HG02885 (cell line): ENCODE measurements at regions not wholly inside any gene's neighbourhood (a gene's known extent, or its start where the extent isn't known, plus 50 kb on each side); places are given as distances from the start of the nearest gene placed in this dataset.
"Not testable (repeated sequence)": the region's sequence is repeated elsewhere in the genome, so short reads cannot be mapped to it uniquely, and the experiment has no call there.

Source experiments
- ATAC-seq: cut with Tn5 transposase; IDR thresholded peaks from one replicate; pipeline ENCODE4 v1.9.1; 2021; ENCODE audit warnings: mild to moderate bottlenecking; ENCODE audit not compliant: unreplicated experiment, poor library complexity

DNA sequence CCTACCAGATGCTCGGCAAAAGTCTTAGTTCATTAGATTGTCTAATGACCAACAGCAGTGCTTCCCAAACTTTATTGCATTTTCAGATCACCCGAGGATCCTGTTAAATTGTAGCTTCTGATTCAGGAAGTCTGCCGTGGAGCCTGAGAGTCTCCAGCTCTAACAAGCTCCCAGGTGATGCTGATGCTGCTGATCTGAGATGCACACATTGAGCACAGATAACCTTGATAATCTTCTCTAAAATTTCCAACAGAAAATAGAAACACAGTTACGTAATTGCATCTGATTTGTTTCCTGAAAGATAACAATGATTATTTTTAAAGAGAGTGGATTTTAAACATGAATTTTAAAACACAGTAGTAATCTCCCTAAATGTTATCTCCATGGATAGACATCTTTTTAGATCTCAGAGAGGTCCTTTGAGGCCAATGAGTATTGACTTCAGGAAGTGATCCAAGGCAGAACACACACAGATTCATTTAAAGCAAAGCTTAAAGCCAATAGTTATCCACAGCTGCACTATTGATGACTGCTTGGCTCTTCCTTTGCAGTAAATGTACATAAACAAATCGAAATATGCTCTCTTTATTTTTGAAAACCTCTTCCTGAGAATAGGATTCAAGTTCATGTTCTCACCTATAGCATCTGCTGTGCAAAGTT is 122.8 kb upstream of the TNPO1 start:
- ATAC-seq = no peak

DNA sequence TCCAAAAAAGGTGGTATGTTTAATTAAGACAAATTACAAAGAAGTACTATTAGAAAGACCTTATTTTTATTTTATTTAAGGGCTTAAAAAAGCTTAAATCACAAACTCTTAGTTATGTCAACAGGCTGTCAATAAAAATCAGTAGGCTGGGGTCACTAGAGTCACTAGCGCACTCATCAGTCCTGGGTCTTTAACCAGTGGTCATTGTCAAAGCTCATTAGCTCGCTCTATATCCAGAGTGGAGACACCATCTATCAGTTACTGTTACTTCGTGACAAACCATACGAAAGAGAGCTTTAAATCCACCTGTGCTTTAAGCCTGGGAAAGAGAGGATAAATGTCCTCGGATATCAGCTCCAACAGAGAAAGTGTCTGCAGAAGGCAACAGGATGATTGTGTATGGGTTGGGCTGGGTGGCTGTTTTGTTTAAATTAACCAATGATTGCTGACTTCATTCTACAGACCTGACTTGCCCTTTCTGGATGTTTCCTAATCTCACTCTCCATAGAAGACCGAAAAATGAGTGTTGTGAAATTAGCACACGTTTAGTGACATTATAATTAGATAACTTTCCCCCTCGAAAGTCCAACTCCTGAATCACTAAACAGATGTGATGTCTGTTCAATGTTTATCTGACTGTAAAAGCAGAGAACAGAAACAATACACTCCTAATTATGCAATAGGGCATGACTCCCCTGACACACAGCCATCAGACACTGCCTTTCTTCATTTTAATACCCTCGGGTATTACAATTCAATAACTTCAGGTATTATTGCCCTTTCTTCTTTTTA is 123.6 kb upstream of the TNPO1 start:
- ATAC-seq = no peak

DNA sequence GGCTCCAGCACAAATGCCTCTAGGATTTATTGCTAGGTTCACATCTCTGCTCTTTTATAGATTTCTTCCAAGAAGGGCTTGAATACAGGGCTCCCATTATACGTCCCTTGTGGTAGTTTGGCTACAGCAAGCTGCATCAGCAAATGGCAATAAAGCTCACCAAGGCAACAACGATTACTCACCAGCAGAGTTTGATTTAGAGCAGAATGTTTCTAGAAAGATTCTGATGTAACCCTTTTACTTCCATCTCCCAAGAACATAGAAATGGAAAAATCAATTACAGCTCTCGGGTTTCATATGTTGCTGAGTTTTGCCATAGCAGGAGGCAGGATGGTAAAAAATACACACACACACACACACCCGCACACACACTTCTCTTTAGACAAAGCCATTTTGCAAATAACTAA is 124.2 kb upstream of the TNPO1 start:
- ATAC-seq = no peak

DNA sequence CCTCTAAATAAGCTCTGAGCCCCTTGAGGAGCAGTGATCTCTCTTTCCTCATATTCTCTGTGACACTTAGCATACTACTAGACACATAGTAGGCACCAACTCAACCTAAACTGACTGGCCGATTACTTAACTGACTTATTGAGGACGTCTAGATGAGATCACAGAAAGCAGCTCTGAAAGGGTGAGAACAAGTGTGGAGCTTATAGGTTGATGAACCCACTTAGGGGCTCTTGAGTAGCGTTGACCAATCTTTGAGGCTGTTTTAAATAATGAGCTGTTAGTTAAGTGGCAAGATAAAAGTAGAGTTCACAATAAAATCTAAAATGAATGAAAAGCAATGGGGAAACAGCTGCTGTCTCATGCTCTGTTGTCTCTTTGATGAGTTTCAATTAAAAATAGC is 124.7 kb upstream of the TNPO1 start:
- ATAC-seq = no peak

DNA sequence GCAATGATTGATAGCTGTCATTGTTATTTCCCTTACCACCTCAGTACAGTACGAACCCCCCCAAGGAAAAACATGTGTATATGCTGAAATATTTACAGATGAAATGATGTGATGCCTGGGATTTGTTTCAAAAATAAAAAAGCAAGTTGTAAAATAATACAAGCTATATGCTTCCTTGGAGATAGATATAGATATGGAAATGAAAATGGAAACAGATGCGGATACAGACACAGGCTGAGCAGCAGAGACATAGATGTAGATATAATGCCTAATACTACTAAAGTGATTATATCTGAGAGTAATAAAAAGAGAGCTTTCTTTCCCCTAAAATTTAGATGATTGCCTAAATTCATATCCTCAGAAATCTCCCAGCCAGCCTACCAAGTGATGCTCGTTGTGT is 127.5 kb upstream of the TNPO1 start:
- ATAC-seq = no peak

DNA sequence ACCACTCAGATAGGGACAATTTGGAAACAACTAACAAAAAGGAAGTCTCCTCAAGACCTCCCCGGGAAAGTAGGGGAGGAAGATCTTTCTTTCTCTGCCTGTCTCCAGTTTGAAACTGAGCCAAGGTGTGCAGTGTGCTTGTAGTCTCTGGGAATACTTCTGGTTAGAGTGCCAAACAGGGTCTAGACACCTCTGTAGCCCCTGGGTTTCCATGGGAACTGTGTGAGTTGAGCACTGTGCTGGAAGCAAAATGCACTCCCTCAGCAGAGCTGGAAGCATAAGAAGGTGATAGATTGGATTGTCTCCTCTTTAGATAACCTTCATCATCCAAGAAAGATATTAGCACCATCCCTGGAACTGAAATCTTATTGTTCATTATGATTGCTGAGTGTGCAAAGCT is 129.2 kb upstream of the TNPO1 start:
- ATAC-seq = no peak

DNA sequence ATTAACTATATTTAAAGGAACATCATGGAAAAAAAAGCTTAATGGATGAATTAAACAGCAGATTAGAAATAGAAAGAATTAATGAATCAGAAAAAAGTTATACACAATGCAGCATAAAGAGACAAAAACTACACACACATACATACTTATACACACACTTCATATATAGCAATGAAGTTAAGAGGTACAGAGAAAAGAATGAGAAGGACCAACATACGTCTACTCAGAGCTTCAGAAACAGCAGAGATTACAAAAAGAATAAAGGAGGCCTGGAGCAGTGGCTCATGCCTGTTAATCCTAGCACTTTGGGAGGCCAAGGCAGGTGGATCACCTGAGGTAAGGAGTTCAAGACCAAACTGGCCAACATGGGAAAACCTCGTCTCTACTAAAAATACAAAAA is 133.9 kb upstream of the TNPO1 start:
- ATAC-seq = no peak

DNA sequence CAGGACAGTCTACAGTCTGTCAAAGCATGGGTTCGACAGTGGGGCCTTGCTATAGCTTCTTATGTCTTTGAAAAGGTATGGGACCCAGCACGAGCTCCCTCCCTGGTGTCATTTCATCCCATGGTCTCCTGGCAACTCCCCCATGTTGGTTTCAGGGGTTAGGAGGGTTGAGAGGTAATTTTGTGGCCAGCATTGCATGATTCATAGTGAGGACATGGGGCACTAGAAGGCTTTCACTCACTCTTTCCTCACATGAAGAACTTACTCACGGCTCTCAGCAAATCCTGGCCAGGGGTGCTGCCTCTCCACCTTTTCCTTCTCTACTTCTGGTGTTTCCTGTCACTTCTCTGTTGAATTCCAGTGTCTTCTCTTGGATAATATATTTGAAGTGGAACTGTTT is 134.7 kb upstream of the TNPO1 start:
- no peak for ATAC-seq

DNA sequence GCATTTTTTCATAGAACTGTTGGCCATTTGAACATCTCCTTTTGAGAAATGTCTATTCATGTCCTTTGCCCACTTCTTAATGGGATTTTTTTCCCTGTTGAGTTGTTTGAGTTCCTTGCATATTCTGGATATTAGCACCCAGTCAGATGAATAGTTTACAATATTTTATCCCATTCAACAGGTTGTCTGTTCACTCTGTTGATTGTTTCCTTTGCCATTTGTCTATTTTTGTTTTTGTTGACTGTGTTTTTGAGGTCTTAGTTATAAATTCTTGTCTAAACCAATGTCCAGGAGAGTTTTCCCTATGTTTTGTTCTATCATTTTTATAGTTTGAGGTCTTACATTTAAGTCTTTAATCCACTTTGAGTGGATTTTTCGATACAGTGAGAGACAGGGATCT is 139.0 kb upstream of the TNPO1 start:
- no peak for ATAC-seq

DNA sequence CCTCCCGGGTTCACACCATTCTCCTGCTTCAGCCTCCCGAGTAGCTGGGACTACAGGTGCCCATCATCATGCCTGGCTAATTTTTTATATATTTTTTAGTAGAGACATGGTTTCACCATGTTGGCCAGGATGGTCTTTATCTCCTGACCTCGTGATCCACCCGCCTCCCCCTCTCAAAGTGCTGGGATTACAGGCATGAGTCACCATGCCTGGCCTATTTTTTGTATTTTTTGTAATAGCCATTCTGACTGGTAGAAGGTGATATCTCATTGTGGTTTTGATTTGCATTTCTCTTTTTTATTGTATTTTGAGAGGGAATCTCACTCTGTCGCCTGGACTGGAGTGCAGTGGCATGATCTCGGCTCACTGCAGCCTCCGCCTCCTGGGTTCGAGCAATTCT is 139.6 kb upstream of the TNPO1 start:
- not testable (repeated sequence) for ATAC-seq

DNA sequence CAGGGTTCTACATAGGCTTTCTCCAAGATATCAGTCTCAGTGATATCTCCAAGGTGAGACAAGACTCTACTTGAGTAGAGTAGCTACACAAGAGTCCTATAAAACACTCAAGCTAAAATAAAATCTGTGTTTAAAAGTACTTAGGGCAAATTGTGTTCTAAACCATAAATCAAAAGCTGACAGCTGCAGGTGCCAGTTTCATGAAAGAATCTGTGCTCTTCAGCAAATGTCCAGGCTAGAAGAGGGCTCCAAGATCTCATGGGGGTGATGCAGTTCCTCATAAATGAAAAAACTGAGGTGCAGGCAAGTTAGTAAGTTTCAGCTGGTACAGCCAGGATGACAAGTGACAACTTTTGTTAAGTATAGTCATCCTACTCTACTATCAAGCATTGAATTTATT is 142.8 kb upstream of the TNPO1 start:
- no peak for ATAC-seq

DNA sequence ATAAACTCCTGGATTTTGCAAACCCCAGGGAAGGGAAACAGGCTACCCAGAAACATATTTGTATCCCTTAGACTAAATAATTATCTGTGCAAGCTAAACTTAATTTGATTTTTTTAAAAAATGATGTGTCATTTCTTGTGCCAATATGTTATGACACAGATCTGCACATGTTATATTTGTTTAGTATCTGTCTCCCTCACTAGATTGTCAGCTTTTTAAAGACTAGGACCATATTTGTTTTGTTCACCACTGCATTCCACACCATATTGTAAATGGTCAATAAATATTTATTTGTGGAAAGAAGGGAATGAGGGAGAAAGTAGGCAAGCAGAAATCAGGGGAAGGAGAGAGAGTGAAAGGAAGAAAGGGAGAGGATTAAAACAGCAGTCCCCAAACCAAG is 143.3 kb upstream of the TNPO1 start:
- no peak for ATAC-seq

DNA sequence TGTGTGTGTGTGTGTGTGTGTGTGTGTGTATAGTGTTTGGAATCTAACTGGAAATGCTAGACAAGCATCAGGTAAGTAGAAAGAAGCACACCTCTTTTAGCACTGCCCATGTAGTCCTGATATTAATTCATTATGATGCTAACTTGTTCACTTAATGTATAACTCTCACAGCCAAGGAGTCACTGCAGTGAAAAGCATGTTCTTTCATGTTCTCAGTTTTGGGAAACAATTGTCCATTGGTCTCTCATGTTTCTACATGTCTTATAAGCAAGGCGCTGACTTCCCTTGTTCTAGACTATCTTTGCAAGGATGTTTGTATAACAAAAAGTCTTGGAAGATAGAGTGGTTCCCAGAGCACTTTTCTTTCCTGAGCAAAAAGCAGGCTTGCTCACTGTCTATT is 148.8 kb upstream of the TNPO1 start:
- ATAC-seq = no peak

DNA sequence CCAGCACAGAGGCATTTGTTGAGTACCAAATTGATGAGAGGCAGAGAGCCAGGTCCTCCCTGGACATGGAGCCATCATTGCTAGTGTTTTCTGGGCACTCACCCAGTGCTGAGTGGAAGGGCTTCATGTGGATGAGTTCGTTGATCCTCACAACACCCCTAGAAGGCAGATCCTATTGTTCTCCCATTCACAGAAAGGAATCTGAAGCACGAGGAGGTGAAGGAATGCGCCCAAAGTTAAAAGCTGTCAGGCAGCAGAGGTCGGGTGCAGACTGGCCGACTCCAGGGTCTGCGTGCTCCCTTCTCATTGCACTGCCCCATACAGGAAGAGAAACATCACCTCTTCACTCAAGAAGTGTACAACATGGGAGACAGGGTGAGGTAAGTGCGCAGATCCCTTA is 153.5 kb upstream of the TNPO1 start:
- no peak for ATAC-seq

DNA sequence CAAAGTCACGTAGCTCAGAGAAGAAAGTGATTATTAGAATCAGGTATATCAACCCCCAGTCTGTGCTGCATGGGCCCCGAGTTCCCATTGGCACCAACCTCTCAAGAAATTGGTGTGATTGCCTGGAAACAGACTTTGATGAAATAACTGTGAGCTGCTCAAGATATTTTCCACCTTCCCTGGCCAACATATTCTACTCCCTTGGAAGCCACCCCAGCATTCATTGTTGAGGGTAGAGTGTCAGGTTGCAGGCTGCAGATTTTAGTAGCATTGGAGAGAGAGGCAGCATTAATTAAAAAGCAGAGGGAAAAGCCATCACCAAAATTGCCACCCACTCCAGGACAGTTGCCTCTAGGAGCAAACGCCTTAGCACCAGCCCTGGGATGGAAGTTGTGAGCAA is 154.2 kb upstream of the TNPO1 start:
- no peak for ATAC-seq

DNA sequence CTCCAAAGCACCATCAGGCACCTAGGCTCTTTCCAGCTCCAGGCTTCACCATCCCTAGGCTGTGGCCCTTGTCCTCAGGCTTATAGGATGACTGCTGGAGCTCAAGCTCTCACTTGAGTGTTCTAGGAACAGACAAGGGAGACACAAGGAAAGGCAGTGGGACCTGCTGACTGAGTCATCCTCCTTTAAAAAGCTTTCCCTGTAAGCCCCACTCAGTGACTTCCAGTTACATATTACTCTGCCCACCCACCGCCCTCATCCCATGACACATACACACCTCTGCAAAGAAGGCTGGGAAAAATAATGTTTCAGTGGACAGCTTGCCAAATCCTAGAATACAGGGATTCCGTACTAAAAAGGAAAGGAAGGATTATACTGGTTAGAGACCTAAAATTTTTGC is 154.2 kb upstream of the ZNF366 start:
- ATAC-seq = no peak

DNA sequence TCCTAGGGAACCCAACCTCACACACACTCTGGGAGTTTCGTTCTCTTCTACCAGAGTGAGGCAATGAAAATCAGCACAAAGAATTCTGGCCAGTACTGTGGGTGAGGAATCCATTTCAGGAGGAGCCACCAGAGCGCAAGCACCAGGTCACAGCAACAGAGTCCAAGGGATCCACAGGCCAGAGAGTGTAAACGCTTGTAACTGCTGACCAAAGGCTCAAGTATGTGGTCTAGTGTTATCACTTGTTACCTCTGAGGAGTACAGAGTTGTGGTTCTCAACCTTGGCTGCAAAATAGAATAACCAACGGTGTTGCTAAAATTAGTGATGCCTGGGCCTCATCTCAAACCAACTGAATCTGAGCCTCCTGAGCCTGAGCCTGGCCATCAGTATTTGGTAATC is 152.5 kb upstream of the ZNF366 start:
- ATAC-seq = no peak

DNA sequence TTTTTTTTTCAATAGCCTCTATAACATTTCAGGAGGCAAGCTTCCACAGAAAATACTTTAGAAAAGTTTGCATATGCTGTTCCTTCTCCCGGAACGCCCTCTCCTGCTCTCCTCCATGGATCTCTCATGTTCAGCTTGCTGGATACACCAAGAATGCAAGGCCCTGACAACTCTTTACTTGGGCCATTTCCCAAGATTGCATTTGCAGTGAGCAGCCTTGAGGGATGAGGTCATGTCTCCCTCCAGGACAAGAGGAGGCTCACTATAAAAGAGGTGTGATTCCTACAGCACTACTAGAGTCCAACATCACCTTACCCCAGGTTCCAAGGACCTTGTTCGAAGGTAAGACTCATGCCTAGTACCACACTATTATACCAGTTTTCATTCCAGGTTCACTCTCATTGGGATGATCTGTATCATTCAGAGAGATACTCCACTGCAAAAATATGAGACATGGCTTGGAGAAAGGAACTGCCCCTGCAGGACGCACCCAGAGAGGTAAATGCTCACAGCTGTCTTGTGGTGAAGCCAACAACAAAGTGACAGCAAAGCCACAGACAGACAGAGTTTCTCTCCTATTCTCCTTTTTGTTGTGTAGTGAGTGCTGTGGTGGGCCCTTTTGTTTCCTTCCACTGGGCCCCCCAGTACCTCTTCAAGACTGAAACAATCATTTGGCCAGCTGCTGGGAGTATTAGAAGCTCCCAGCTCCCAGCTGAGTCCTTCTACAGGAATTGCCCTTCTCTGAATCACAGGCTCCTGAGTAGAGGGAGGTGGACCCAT is 151.7 kb upstream of the ZNF366 start:
- ATAC-seq = no peak

DNA sequence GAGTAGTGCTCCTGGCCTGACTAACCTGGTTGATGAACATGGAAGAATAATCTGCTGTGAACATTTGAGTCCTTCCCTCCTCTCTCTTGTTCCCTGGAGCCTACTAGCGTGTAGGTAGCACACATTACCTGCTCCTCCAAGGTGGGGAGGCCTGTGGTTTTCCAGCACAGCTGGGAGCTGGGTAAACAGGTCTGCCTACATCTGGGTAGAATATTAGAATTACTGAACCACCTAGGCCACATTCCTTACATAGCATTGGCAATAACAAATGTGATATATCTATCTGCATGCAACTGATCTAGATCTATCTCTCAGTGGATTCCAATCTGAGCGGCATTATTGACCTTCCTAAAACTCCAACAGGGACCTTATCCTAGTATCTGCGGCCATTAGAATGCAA is 151.0 kb upstream of the ZNF366 start:
- ATAC-seq = no peak

DNA sequence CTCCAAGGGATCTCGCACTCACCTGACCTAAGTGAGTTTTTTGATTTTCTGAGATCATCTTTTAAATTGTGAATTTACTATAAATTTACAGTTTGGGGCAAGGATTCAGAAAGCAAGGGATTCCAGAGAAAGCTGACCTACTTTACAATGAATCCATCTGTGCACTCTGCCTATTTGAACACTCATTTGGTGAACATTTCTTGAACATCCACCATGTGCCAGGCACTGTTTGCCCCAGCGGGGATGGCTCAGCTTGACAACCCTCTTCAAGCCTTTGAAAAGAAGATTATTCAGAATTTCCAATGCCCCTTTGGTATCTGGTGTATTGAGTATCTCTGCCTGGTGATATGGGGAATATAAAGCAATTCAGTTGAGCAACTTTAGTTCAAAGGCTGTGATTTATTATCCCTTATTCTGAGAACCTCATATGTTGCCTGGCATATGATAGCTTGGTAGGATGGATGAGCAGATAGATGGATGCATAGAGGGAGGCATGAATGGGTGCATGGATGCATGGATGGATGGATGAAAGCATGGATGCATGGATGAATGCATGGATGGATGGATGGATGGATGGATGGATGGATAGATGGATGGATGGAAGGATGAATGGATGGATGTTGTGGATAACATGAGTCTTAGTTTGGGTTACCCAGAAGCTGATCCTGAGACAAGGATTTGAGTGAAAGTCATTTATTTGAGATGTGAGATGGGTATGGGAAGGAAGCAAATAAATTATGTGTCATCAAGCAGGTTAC is 149.7 kb upstream of the ZNF366 start:
- no peak for ATAC-seq

DNA sequence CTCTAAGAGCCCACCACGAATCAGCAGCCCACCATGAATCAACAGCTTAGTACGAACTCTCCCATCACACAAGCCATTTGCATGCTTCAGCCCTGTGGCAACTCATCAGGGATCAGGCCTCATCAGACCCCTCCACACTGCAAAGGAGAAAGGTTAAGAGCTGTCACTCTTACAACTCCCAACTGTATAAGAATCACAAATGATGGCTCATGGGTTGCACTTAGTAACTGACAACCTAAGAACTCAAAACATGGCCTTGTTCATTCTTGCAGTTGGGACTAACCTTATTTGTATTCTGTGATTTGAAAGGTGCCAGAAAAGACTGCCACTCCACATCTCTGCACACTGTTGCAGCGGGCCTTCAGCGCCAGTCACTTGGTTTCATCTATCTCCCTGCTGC is 149.1 kb upstream of the ZNF366 start:
- ATAC-seq = no peak
